H1 (cell line): ENCODE measurements at regions not wholly inside any gene's neighbourhood (a gene's known extent, or its start where the extent isn't known, plus 50 kb on each side); places are given as distances from the start of the nearest gene placed in this dataset.

Experiments used
- CTCF ChIA-PET: fragments of 300-600 bp; sonication (Branson Sonifier 250); formaldehyde crosslinking; loops from one replicate; lab custom pipeline; 2021; ENCODE audit not compliant: partially characterized antibody; lab: Charles Lee
- POLR2A ChIA-PET: fragments of 300-600 bp; sonication (Branson Sonifier 250); formaldehyde crosslinking; loops from one replicate; lab custom pipeline; 2021; ENCODE audit warnings: inconsistent platforms; ENCODE audit not compliant: partially characterized antibody; lab: Charles Lee
- DNase-seq, 2 experiments: peaks; one replicate each; pipeline versions ENCODE4 v3.0.0 to v3.0.0-alpha.2; 2010 to 2022; ENCODE audit warnings: low spot score in 2 of 2, low read depth in 1 of 2, mixed read lengths in 1 of 2
- FAIRE-seq: peaks from 2 replicates; lab custom pipeline; 2011; peaks lifted over from hg19 to GRCh38; lab: Jason Lieb, UNC
- H2AFZ ChIP-seq: 2 replicates; pipeline ENCODE4 v1.8.1; 2012; ENCODE audit warnings: low read length, inconsistent platforms
- H2AK5ac ChIP-seq: 2 replicates; pipeline ENCODE4 v1.6.1; 2013; ENCODE audit warnings: low read depth, low read length
- H2BK120ac ChIP-seq: replicated peaks from 2 replicates; pipeline ENCODE3; 2013; ENCODE audit warnings: low read depth, low read length, inconsistent platforms
- H2BK12ac ChIP-seq: 2 replicates; pipeline ENCODE4 v1.6.1; 2013; ENCODE audit warnings: low read depth, low read length
- H2BK15ac ChIP-seq: 2 replicates; pipeline ENCODE4 v1.6.1; 2013; ENCODE audit warnings: low read length
- H2BK20ac ChIP-seq: 2 replicates; pipeline ENCODE4 v1.6.1; 2013; ENCODE audit warnings: low read length
- H2BK5ac ChIP-seq: 2 replicates; pipeline ENCODE4 v1.6.1; 2013; ENCODE audit warnings: low read depth, low read length
- H3K14ac ChIP-seq: 2 replicates; pipeline ENCODE4 v1.6.1; 2013; ENCODE audit warnings: inconsistent platforms; ENCODE audit not compliant: insufficient read length
- H3K18ac ChIP-seq: 2 replicates; pipeline ENCODE4 v1.6.1; 2013; ENCODE audit warnings: low read length; ENCODE audit errors: extremely low read depth
- H3K23ac ChIP-seq: 2 replicates; pipeline ENCODE4 v1.6.1; 2013; ENCODE audit warnings: inconsistent platforms; ENCODE audit not compliant: insufficient read length
- H3K23me2 ChIP-seq: 2 replicates; pipeline ENCODE4 v1.6.1; 2013; ENCODE audit warnings: low read depth, low read length
- H3K27ac ChIP-seq: 2 replicates; pipeline ENCODE4 v1.6.1; 2011; ENCODE audit warnings: low read depth, low read length, inconsistent platforms
- H3K27me3 ChIP-seq, 4 experiments: replicated peaks in 1 of 4; 1 replicate in 1 of 4; 2 replicates in 3 of 4; pipeline versions ENCODE4 v1.6.1 to v1.8.1; 2011 to 2013; ENCODE audit warnings: low read length in 3 of 4, mild to moderate bottlenecking in 3 of 4, inconsistent platforms in 2 of 4, mixed read lengths in 2 of 4, moderate library complexity in 1 of 4; ENCODE audit not compliant: control insufficient read depth in 3 of 4, insufficient read depth in 3 of 4; ENCODE audit errors: extremely low read depth in 1 of 4
- H3K36me3 ChIP-seq, 4 experiments: 2 replicates each; pipeline versions ENCODE4 v1.6.1 to v1.8.1; 2011 to 2013; ENCODE audit warnings: mild to moderate bottlenecking in 4 of 4, low read length in 3 of 4, moderate library complexity in 2 of 4, control low read depth in 1 of 4, inconsistent platforms in 1 of 4; ENCODE audit not compliant: insufficient read depth in 4 of 4, control insufficient read depth in 2 of 4
- H3K4ac ChIP-seq: replicated peaks from 2 replicates; pipeline ENCODE3; 2013; ENCODE audit warnings: low read length, low read depth, mixed read lengths, inconsistent platforms; ENCODE audit not compliant: insufficient read length
- H3K4me1 ChIP-seq, 4 experiments: replicated peaks in 1 of 4; 1 replicate in 1 of 4; 2 replicates in 3 of 4; pipeline versions ENCODE4 v1.6.1 to v1.8.1; 2011 to 2013; ENCODE audit warnings: low read length in 3 of 4, inconsistent platforms in 2 of 4, mixed read lengths in 1 of 4; ENCODE audit not compliant: insufficient read depth in 4 of 4, control insufficient read depth in 3 of 4
- H3K4me2 ChIP-seq, 2 experiments: 2 replicates each; pipeline versions ENCODE4 v1.6.1 to v1.8.1; 2011 to 2013; ENCODE audit warnings: low read depth in 2 of 2, low read length in 2 of 2, control low read depth in 1 of 2, inconsistent platforms in 1 of 2, mild to moderate bottlenecking in 1 of 2; ENCODE audit not compliant: insufficient read depth in 1 of 2
- H3K4me3 ChIP-seq, 4 experiments: fragments of 200-600, 300-600 bp in 1 of 4; sonication (generic), shearing (Covaris generic), sonication (Bioruptor Twin) in 1 of 4; 2 replicates each; pipeline versions ENCODE4 v1.5.1 to v1.8.1; 2011 to 2016; ENCODE audit warnings: low read length in 4 of 4, low read depth in 3 of 4, control low read depth in 2 of 4, inconsistent platforms in 2 of 4, mild to moderate bottlenecking in 2 of 4, mixed read lengths in 1 of 4, moderate library complexity in 1 of 4; ENCODE audit not compliant: insufficient read depth in 2 of 4; ENCODE audit errors: extremely low read depth in 1 of 4
- H3K56ac ChIP-seq: replicated peaks from 2 replicates; pipeline ENCODE3; 2013; ENCODE audit warnings: low read depth, mild to moderate bottlenecking, mixed read lengths, low read length, inconsistent platforms; ENCODE audit not compliant: insufficient read length
- H3K79me1 ChIP-seq: 2 replicates; pipeline ENCODE4 v1.6.1; 2013; ENCODE audit warnings: low read depth, low read length, control low read depth
- H3K79me2 ChIP-seq, 2 experiments: 2 replicates each; pipeline versions ENCODE4 v1.6.1 to v1.8.1; 2012 to 2013; ENCODE audit warnings: low read length in 2 of 2, mild to moderate bottlenecking in 2 of 2, inconsistent platforms in 1 of 2; ENCODE audit not compliant: insufficient read depth in 2 of 2, control insufficient read depth in 1 of 2
- H3K9ac ChIP-seq, 4 experiments: replicated peaks in 1 of 4; 1 replicate in 1 of 4; 2 replicates in 3 of 4; pipeline versions ENCODE4 v1.6.1 to v1.8.1; 2011 to 2013; ENCODE audit warnings: low read depth in 3 of 4, low read length in 3 of 4, control low read depth in 2 of 4, mild to moderate bottlenecking in 2 of 4, moderate library complexity in 2 of 4, inconsistent platforms in 1 of 4; ENCODE audit errors: extremely low read depth in 1 of 4
- H3K9me3 ChIP-seq, 2 experiments: 2 replicates each; pipeline versions ENCODE4 v1.6.1 to v1.8.1; 2012 to 2013; ENCODE audit warnings: mild to moderate bottlenecking in 2 of 2, moderate library complexity in 2 of 2, control low read depth in 1 of 2, inconsistent platforms in 1 of 2, low read depth in 1 of 2, low read length in 1 of 2, mixed read lengths in 1 of 2; ENCODE audit not compliant: insufficient read depth in 2 of 2
- H4K20me1 ChIP-seq, 2 experiments: replicated peaks in 1 of 2; 2 replicates each; pipeline versions ENCODE3 to v1.8.1; 2011 to 2013; ENCODE audit warnings: inconsistent platforms in 2 of 2, low read length in 2 of 2, mild to moderate bottlenecking in 1 of 2; ENCODE audit not compliant: insufficient read depth in 2 of 2, control insufficient read depth in 1 of 2
- H4K5ac ChIP-seq: 2 replicates; pipeline ENCODE4 v1.6.1; 2013; ENCODE audit warnings: low read length, low read depth, mixed read lengths, inconsistent platforms; ENCODE audit not compliant: insufficient read length
- H4K8ac ChIP-seq: 2 replicates; pipeline ENCODE4 v1.8.0; 2013; ENCODE audit warnings: mild to moderate bottlenecking, moderate library complexity, low read length, inconsistent platforms; ENCODE audit not compliant: insufficient read depth; ENCODE audit errors: extremely low read depth
- H4K91ac ChIP-seq: replicated peaks from 2 replicates; pipeline ENCODE3; 2013; ENCODE audit warnings: low read length, mixed read lengths, inconsistent platforms; ENCODE audit not compliant: insufficient read length
- CBX5 ChIP-seq: fragments of 300-800, 300-1000 bp; sonication (generic); IDR thresholded peaks from 2 replicates; pipeline ENCODE4 v1.7.1; 2016; ENCODE audit warnings: antibody characterized with exemption, low read length, low read depth
- CBX8 ChIP-seq: fragments of 300-800, 300-1000 bp; sonication (generic); IDR thresholded peaks from 2 replicates; pipeline ENCODE4 v1.7.1; 2016; ENCODE audit warnings: low read depth, low read length, borderline replicate concordance
- CEBPB ChIP-seq: IDR thresholded peaks from 2 replicates; pipeline ENCODE4 v1.6.1; 2012; ENCODE audit warnings: low read depth, low read length
- HDAC6 ChIP-seq: IDR thresholded peaks from one replicate; pipeline ENCODE4 v1.7.1; 2012; ENCODE audit warnings: low read depth, mild to moderate bottlenecking, inconsistent platforms, low read length, moderate library complexity
- KDM5A ChIP-seq: fragments of 200-600 bp; IDR thresholded peaks from 2 replicates; pipeline ENCODE4 v1.7.1; 2012; ENCODE audit warnings: mild to moderate bottlenecking, low read length, inconsistent platforms, mixed read lengths
- NANOG ChIP-seq: IDR thresholded peaks from 2 replicates; pipeline ENCODE4 v1.6.1; 2011; ENCODE audit warnings: low read length, low read depth, mild to moderate bottlenecking, inconsistent platforms; ENCODE audit not compliant: insufficient read depth, poor library complexity, severe bottlenecking
- PHF8 ChIP-seq: fragments of 200-600 bp; sonication (generic); conservative IDR thresholded peaks from 2 replicates; pipeline ENCODE4 v1.7.1; 2012; ENCODE audit warnings: low read depth, mild to moderate bottlenecking, inconsistent platforms, low read length, moderate library complexity
- POLR2A ChIP-seq, 2 experiments: IDR thresholded peaks; 1 replicate in 1 of 2; 2 replicates in 1 of 2; pipeline ENCODE4 v1.6.1; 2011; ENCODE audit warnings: low read depth in 2 of 2, low read length in 2 of 2, mild to moderate bottlenecking in 2 of 2; ENCODE audit errors: control extremely low read depth in 1 of 2
- POLR2AphosphoS5 ChIP-seq: IDR thresholded peaks from 2 replicates; pipeline ENCODE4 v1.6.1; 2011; ENCODE audit warnings: low read depth, low read length
- RAD21 ChIP-seq, 2 experiments: IDR thresholded peaks in 1 of 2; conservative IDR thresholded peaks in 1 of 2; 2 replicates each; pipeline ENCODE4 v1.6.1; 2011; ENCODE audit warnings: low read depth in 2 of 2, low read length in 2 of 2, improper control_type of control experiment in 1 of 2, inconsistent platforms in 1 of 2, mild to moderate bottlenecking in 1 of 2, moderate library complexity in 1 of 2
- SAP30 ChIP-seq: fragments of 300-600 bp; sonication (generic); IDR thresholded peaks from 2 replicates; pipeline ENCODE4 v1.7.1; 2012; ENCODE audit warnings: low read length, moderate library complexity, mild to moderate bottlenecking, inconsistent platforms; ENCODE audit not compliant: insufficient read depth, insufficient replicate concordance
- SIN3A ChIP-seq, 2 experiments: IDR thresholded peaks in 1 of 2; conservative IDR thresholded peaks in 1 of 2; 2 replicates each; pipeline ENCODE4 v1.6.1; 2011 to 2012; ENCODE audit warnings: low read length in 2 of 2, improper control_type of control experiment in 1 of 2, low read depth in 1 of 2, mild to moderate bottlenecking in 1 of 2
- SP2 ChIP-seq: IDR thresholded peaks from 2 replicates; pipeline ENCODE4 v1.6.1; 2012; ENCODE audit warnings: mild to moderate bottlenecking, low read length, inconsistent platforms
- SRF ChIP-seq: IDR thresholded peaks from 2 replicates; pipeline ENCODE4 v1.6.1; 2011; ENCODE audit warnings: mild to moderate bottlenecking, low read depth, low read length, moderate library complexity
- WGBS, 2 experiments: shearing (Covaris generic) in 1 of 2; methylation state at CpG; one replicate each; pipeline versions ENCODE4 v1.1.6 to v1.1.7; 2013 to 2015; ENCODE audit warnings: low lambda C conversion rate in 2 of 2, mixed read lengths in 2 of 2, inconsistent platforms in 1 of 2, low coverage in 1 of 2, missing lambda C conversion rate in 1 of 2; ENCODE audit not compliant: insufficient replicate concordance in 2 of 2, insufficient coverage in 1 of 2, insufficient read length in 1 of 2; ENCODE audit errors: extremely low coverage in 1 of 2, missing lambda C conversion rate in 1 of 2; 5-methylcytosine and 5-hydroxymethylcytosine counted together

GRCh38 chr10:71084818-71085126 is 127.6 kb upstream of the UNC5B start:
- Histone ChIP-seq H2AFZ (no peak overlapping the region), H3K79me2 (no peaks in the 10 kb centered on the region), H3K27me3 (no peaks in the 10 kb centered on the region; a peak in 1 of 7 replicates), H3K9me3 (no peaks in the 10 kb centered on the region), H3K23me2 (no peaks in the 10 kb centered on the region), H3K4ac (no peak overlapping the region), H4K91ac (no peak overlapping the region), H2BK12ac (no peak overlapping the region), H4K8ac (no peak overlapping the region), H3K4me3 (no peak overlapping the region), H4K20me1 (no peaks in the 10 kb centered on the region), H2BK5ac (no peak overlapping the region), H3K4me1 (peaks cover 0 to 14% (median 3%) of the 10 kb centered on the region in 4 experiments; a peak in 3 of 7 replicates), H2BK20ac (no peak overlapping the region), H2BK120ac (no peak overlapping the region), H3K56ac (no peak overlapping the region), H3K9ac (no peak overlapping the region), H3K23ac (no peak overlapping the region), H3K18ac (no peak overlapping the region), H2AK5ac (no peak overlapping the region), H2BK15ac (no peak overlapping the region), H3K4me2 (no peak overlapping the region), H3K27ac (no peak overlapping the region), H3K79me1 (no peaks in the 10 kb centered on the region), H4K5ac (no peak overlapping the region), H3K14ac (no peak overlapping the region), H3K36me3 (no peaks in the 10 kb centered on the region)
- ChIA-PET POLR2A (no interaction called here), CTCF (interaction anchor here (1.4 to 1.7 kb wide), 2 partner anchors 12 to 158 kb away, joined by 3 to 4 read pairs; no protein-coding TSS in a partner anchor)
- peak in 1 of 2 experiments; percentile 30 for DNase-seq
- FAIRE-seq: no peak
- WGBS, 2 experiments: 75% methylated on average over 2 of the region's 2 CpGs; no CpG with 5 or more reads in 1 of the 2 experiments
- TF ChIP-seq SRF: no peak
- no peak for TF ChIP-seq NANOG
- no peak for TF ChIP-seq SP2
- TF ChIP-seq SAP30: no peak
- no peak for TF ChIP-seq HDAC6
- no peak for TF ChIP-seq POLR2AphosphoS5
- TF ChIP-seq CBX5: no peak
- TF ChIP-seq CBX8: no peak
- TF ChIP-seq KDM5A: no peak
- no peak for TF ChIP-seq PHF8
- TF ChIP-seq RAD21 (IDR thresholded peaks at IDR 0.05 in 1 of 2, conservative IDR thresholded peaks at IDR 0.05 in 1 of 2; ENCODE audit: low read depth in 2 of 2, low read length in 2 of 2): no peak
- no peak for TF ChIP-seq POLR2A (IDR thresholded peaks at IDR 0.05; ENCODE audit: control extremely low read depth in 1 of 2, low read depth in 2 of 2, low read length in 2 of 2)
- no peak for TF ChIP-seq CEBPB
- no peak for TF ChIP-seq SIN3A (conservative IDR thresholded peaks at IDR 0.05 in 1 of 2, IDR thresholded peaks at IDR 0.05 in 1 of 2; ENCODE audit: low read depth in 1 of 2, low read length in 2 of 2)
